B cell (primary cell): ENCODE measurements at regions not wholly inside any gene's neighbourhood (a gene's known extent, or its start where the extent isn't known, plus 50 kb on each side); places are given as distances from the start of the nearest gene placed in this dataset.
"Not testable (repeated sequence)": the region's sequence is repeated elsewhere in the genome, so short reads cannot be mapped to it uniquely, and the experiment has no call there.

Source experiments
- ATAC-seq: fragments of 200-7000 bp; cut with Tn5 transposase; one replicate; pipeline ENCODE4 v1.10.0; 2021; ENCODE audit warnings: low read depth, mild to moderate bottlenecking, moderate number of reproducible peaks, moderate library complexity
- CTCF ChIA-PET: fragments of 350-600 bp; sonication (Branson Sonifier 250); formaldehyde crosslinking; loops from one replicate; lab custom pipeline; 2021; ENCODE audit warnings: antibody characterized with exemption, inconsistent platforms; lab: Charles Lee
- POLR2A ChIA-PET: fragments of 350-600 bp; sonication (Branson Sonifier 250); formaldehyde crosslinking; loops from one replicate; lab custom pipeline; 2021; ENCODE audit warnings: antibody characterized with exemption; lab: Charles Lee
- DNase-seq: peaks from one replicate; pipeline ENCODE4 v3.0.0; 2013
- H2AFZ ChIP-seq: 2 replicates; pipeline ENCODE4 v1.6.1; 2012; ENCODE audit warnings: mild to moderate bottlenecking, low read depth, low read length; ENCODE audit not compliant: insufficient read depth, poor library complexity, severe bottlenecking
- H3K27ac ChIP-seq, 2 donors: 1 replicate in 1 of 2; 2 replicates in 1 of 2; pipeline ENCODE4 v1.5.1; 2012 to 2013; ENCODE audit warnings: low read length in 2 of 2, mild to moderate bottlenecking in 2 of 2, moderate library complexity in 1 of 2
- H3K27me3 ChIP-seq, 4 experiments: fragments of 200-600 bp in 1 of 4; sonication (generic) in 1 of 4; replicated peaks in 1 of 4; 1 replicate in 2 of 4; 2 replicates in 2 of 4; pipeline versions ENCODE4 v1.6.1 to v1.7.0; 2013 to 2016; ENCODE audit warnings: low read length in 3 of 4, mild to moderate bottlenecking in 2 of 4, mixed read lengths in 1 of 4, moderate library complexity in 1 of 4; ENCODE audit not compliant: insufficient read depth in 4 of 4, control insufficient read depth in 3 of 4; ENCODE audit errors: control extremely low read depth in 1 of 4
- H3K36me3 ChIP-seq, 2 experiments: replicated peaks in 1 of 2; 1 replicate in 1 of 2; 2 replicates in 1 of 2; pipeline versions ENCODE4 v1.6.1 to v1.7.1; 2013; ENCODE audit warnings: low read length in 1 of 2; ENCODE audit not compliant: insufficient read depth in 2 of 2, control insufficient read depth in 1 of 2; ENCODE audit errors: control extremely low read depth in 1 of 2, extremely low read depth in 1 of 2
- H3K4me1 ChIP-seq, 2 donors: fragments of 200-600 bp in 1 of 2; sonication (generic) in 1 of 2; 1 replicate in 1 of 2; 2 replicates in 1 of 2; pipeline versions ENCODE4 v1.5.1 to v1.6.1; 2013 to 2017; ENCODE audit warnings: low read length in 2 of 2; ENCODE audit not compliant: control insufficient read depth in 2 of 2, insufficient read depth in 2 of 2
- H3K4me2 ChIP-seq: replicated peaks from 2 replicates; pipeline ENCODE3; 2012; ENCODE audit warnings: mild to moderate bottlenecking, low read depth, low read length; ENCODE audit not compliant: poor library complexity, severe bottlenecking
- H3K4me3 ChIP-seq, 5 experiments: fragments of 200-600 bp in 1 of 5; sonication (generic) in 1 of 5; 1 replicate in 3 of 5; 2 replicates in 2 of 5; pipeline versions ENCODE4 v1.5.1 to v1.7.0; 2011 to 2016; ENCODE audit warnings: low read length in 4 of 5, mild to moderate bottlenecking in 4 of 5, low read depth in 2 of 5, control low read depth in 1 of 5, moderate library complexity in 1 of 5; ENCODE audit not compliant: insufficient read depth in 1 of 5; ENCODE audit errors: control extremely low read depth in 1 of 5, extremely low read depth in 1 of 5
- H3K79me2 ChIP-seq: fragments of 200-600 bp; sonication (generic); one replicate; pipeline ENCODE4 v1.6.0; 2016; ENCODE audit warnings: low read length; ENCODE audit not compliant: control insufficient read depth, insufficient read depth
- H3K9ac ChIP-seq: fragments of 200-600 bp; sonication (generic); 2 replicates; pipeline ENCODE4 v1.6.1; 2017; ENCODE audit warnings: mild to moderate bottlenecking, low read length, moderate library complexity
- H3K9me3 ChIP-seq, 3 donors: one replicate each; pipeline versions ENCODE4 v1.6.1 to v1.7.1; 2013; ENCODE audit warnings: low read length in 2 of 3; ENCODE audit not compliant: control insufficient read depth in 2 of 3, insufficient read depth in 1 of 3; ENCODE audit errors: control extremely low read depth in 1 of 3
- H4K20me1 ChIP-seq: 2 replicates; pipeline ENCODE4 v1.6.0; 2012; ENCODE audit warnings: mild to moderate bottlenecking, low read length; ENCODE audit not compliant: insufficient read depth, control insufficient read depth, poor library complexity, severe bottlenecking
- H3K27ac Mint-ChIP-seq: one replicate; pipeline ENCODE4 v1.8.0; 2021; ENCODE audit warnings: mixed read lengths
- H3K27me3 Mint-ChIP-seq: one replicate; pipeline ENCODE4 v1.8.0; 2021; ENCODE audit warnings: mixed read lengths
- H3K4me1 Mint-ChIP-seq: one replicate; pipeline ENCODE4 v1.8.0; 2021; ENCODE audit warnings: mixed read lengths
- H3K4me3 Mint-ChIP-seq: one replicate; pipeline ENCODE4 v1.8.0; 2021; ENCODE audit warnings: mixed read lengths
- H3K9me3 Mint-ChIP-seq: one replicate; pipeline ENCODE4 v1.8.0; 2022; ENCODE audit warnings: mixed read lengths; ENCODE audit not compliant: insufficient read depth
- EZH2 ChIP-seq: IDR thresholded peaks from 2 replicates; pipeline ENCODE4 v1.6.1; 2012; ENCODE audit warnings: borderline replicate concordance, low read depth, mild to moderate bottlenecking, moderate library complexity, low read length; ENCODE audit not compliant: insufficient read depth, poor library complexity, severe bottlenecking
- WGBS: methylation state at CpG from one replicate; pipeline ENCODE4 v1.1.5; 2013; ENCODE audit warnings: missing lambda C conversion rate; ENCODE audit not compliant: insufficient coverage; 5-methylcytosine and 5-hydroxymethylcytosine counted together
- intact Hi-C: fragments of 100-400 bp; cut with micrococcal nuclease; formaldehyde crosslinking; loops from one replicate; pipeline ENCODE4 v1.10.0; 2022
- TF ChIP-seq, protein P1 (sequence below): fragments of 200-600 bp; IDR thresholded peaks from one replicate; pipeline ENCODE4 v1.8.0; 2022; ENCODE audit warnings: antibody characterized with exemption, mild to moderate bottlenecking

DNA sequence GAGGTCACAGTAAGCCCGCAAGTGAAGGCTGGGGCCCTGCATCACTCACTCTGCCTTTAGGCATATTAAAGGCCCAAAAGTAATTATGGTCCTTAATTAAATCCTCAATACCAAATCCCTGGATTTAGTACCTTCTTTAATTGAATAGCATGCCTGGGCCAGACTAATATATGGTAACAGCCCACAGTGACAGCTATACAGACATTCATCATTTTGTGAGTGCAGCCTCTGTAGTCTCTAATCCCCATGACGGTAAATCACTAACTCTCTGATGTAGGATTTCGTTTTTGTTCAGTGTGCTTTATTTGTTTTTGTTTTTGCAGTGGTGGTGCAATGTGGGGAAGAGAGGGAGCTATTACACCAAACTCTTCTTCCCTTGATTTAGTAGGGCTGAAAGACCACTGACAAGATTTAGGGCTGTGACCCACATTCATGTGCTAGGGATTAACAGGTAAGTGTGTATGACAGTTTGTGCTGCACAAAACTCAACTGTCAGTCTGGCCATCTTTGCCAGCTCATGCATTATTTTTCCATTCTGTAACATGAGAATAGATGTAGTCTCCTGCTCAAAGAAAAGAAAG is 60.6 kb upstream of the SLC39A8 start:
- no peak for TF ChIP-seq EZH2
- TF ChIP-seq, protein P1, sequence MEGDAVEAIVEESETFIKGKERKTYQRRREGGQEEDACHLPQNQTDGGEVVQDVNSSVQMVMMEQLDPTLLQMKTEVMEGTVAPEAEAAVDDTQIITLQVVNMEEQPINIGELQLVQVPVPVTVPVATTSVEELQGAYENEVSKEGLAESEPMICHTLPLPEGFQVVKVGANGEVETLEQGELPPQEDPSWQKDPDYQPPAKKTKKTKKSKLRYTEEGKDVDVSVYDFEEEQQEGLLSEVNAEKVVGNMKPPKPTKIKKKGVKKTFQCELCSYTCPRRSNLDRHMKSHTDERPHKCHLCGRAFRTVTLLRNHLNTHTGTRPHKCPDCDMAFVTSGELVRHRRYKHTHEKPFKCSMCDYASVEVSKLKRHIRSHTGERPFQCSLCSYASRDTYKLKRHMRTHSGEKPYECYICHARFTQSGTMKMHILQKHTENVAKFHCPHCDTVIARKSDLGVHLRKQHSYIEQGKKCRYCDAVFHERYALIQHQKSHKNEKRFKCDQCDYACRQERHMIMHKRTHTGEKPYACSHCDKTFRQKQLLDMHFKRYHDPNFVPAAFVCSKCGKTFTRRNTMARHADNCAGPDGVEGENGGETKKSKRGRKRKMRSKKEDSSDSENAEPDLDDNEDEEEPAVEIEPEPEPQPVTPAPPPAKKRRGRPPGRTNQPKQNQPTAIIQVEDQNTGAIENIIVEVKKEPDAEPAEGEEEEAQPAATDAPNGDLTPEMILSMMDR = no peak
- Mint-ChIP-seq H3K27me3 (no peaks in the 10 kb centered on the region), H3K27ac (no peak overlapping the region), H3K4me3 (no peak overlapping the region), H3K4me1 (peaks cover 2% of the 10 kb centered on the region), H3K9me3 (no peaks in the 10 kb centered on the region)
- Histone ChIP-seq H3K4me1 (no peaks in the 10 kb centered on the region), H3K9me3 (no peaks in the 10 kb centered on the region), H3K27me3 (no peaks in the 10 kb centered on the region), H3K36me3 (no peaks in the 10 kb centered on the region), H3K9ac (no peak overlapping the region), H2AFZ (no peak overlapping the region), H4K20me1 (no peaks in the 10 kb centered on the region), H3K27ac (no peak overlapping the region), H3K4me3 (no peak overlapping the region), H3K4me2 (no peak overlapping the region), H3K79me2 (no peaks in the 10 kb centered on the region)
- intact Hi-C loops = no loop called here
- ChIA-PET POLR2A (no interaction called here), CTCF (no interaction called here)
- ATAC-seq = no peak
- WGBS = no CpG with 5 or more reads among the region's 3 CpGs
- DNase-seq = no peak

DNA sequence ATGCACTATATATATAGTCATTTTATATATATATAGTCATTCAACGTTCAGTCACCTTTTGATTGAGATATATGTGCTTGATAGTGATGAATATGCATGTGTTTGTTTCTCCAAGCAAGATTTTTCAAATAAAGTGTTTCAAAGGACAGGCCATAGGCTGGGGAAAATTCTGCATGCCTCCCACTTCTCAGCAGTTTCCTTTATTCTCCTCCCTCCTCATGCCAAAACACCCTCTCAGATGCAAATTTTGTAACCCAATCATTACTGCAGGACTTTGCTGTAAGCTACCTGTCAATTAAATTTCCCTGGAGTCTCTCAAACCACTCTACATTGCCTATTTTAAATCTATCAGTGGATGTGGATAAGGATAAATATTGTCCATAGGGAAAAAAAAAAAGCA is 65.6 kb upstream of the SLC39A8 start:
- H3K27ac Mint-ChIP-seq, H3K9ac ChIP-seq, H3K9me3 ChIP-seq, H3K27me3 Mint-ChIP-seq, H3K79me2 ChIP-seq, H3K4me2 ChIP-seq, H3K36me3 ChIP-seq, DNase-seq, intact Hi-C loops, H4K20me1 ChIP-seq, H3K4me3 Mint-ChIP-seq, H3K9me3 Mint-ChIP-seq, H3K27ac ChIP-seq, ATAC-seq, H2AFZ ChIP-seq, H3K4me1 ChIP-seq, H3K27me3 ChIP-seq, POLR2A ChIA-PET, H3K4me3 ChIP-seq, H3K4me1 Mint-ChIP-seq: not testable (repeated sequence)
- CTCF ChIA-PET = interaction anchor here (0.8 kb wide), 1 partner anchor 18 kb away, joined by 4 read pairs; no protein-coding TSS in a partner anchor
- no CpG with 5 or more reads among the region's 1 CpG for WGBS
